GM12878 (cell line): ENCODE measurements at regions not wholly inside any gene's neighbourhood (a gene's known extent, or its start where the extent isn't known, plus 50 kb on each side); places are given as distances from the start of the nearest gene placed in this dataset.

Source experiments
- ATAC-seq: fragments of 200-7000 bp; cut with Tn5 transposase; 3 replicates; pipeline ENCODE4 v1.9.1; 2020; ENCODE audit warnings: mild to moderate bottlenecking, moderate library complexity
- BruUV-seq: library from RNA; stranded (reverse); fragments of 400-500 nt; replicated peaks from 2 replicates; lab custom pipeline; 2021; lab: Mats Ljungman, UMichigan
- CTCF ChIA-PET: fragments of 300-600 bp; sonication (Branson Sonifier 250); formaldehyde crosslinking; extraction: SDS; loops from one replicate; lab custom pipeline; 2021; ENCODE audit warnings: inconsistent platforms; lab: Yijun Ruan, JAX
- POLR2A ChIA-PET: fragments of 350-600 bp; formaldehyde crosslinking; extraction: SDS; loops from one replicate; lab custom pipeline; 2021; ENCODE audit warnings: inconsistent platforms; lab: Charles Lee
- RAD21 ChIA-PET: fragments of 300-600 bp; sonication (Branson Sonifier 250); formaldehyde crosslinking; loops from one replicate; lab custom pipeline; 2023; ENCODE audit warnings: antibody characterized with exemption; ENCODE audit not compliant: unreplicated experiment; lab: Charles Lee
- SMC1A ChIA-PET: fragments of 300-600 bp; sonication (Branson Sonifier 250); formaldehyde crosslinking; loops from one replicate; lab custom pipeline; 2023; ENCODE audit not compliant: unreplicated experiment, uncharacterized antibody; lab: Charles Lee
- DNase-seq: peaks from one replicate; pipeline ENCODE4 v3.0.0-alpha.2; 2011; ENCODE audit warnings: low read depth, low spot score
- FAIRE-seq: peaks from 3 replicates; lab custom pipeline; 2011; peaks lifted over from hg19 to GRCh38; lab: Jason Lieb, UNC
- H2AFZ ChIP-seq: 2 replicates; pipeline ENCODE4 v1.6.0; 2011; ENCODE audit warnings: low read depth, low read length, control low read depth; ENCODE audit not compliant: control insufficient read depth
- H3K27ac ChIP-seq: 2 replicates; pipeline ENCODE4 v1.5.1; 2011; ENCODE audit warnings: control low read depth; ENCODE audit not compliant: control insufficient read depth, insufficient read depth
- H3K27me3 ChIP-seq, 2 experiments: replicated peaks in 1 of 2; 2 replicates each; pipeline versions ENCODE4 v1.6.0 to v1.6.1; 2011; ENCODE audit warnings: low read length in 1 of 2; ENCODE audit not compliant: control insufficient read depth in 2 of 2, insufficient read depth in 2 of 2
- H3K36me3 ChIP-seq, 2 experiments: 2 replicates each; pipeline ENCODE4 v1.5.1; 2011; ENCODE audit warnings: low read length in 1 of 2; ENCODE audit not compliant: control insufficient read depth in 2 of 2, insufficient read depth in 2 of 2
- H3K4me1 ChIP-seq: 2 replicates; pipeline ENCODE4 v1.6.1; 2011; ENCODE audit warnings: mild to moderate bottlenecking, low read length, moderate library complexity, mixed read lengths; ENCODE audit not compliant: control insufficient read depth, insufficient read depth
- H3K4me2 ChIP-seq: 2 replicates; pipeline ENCODE4 v1.6.0; 2011; ENCODE audit warnings: control low read depth; ENCODE audit not compliant: control insufficient read depth, insufficient read depth
- H3K4me3 ChIP-seq: fragments of 200-600 bp; sonication (generic); 2 replicates; pipeline ENCODE4 v1.5.1; 2016
- H3K79me2 ChIP-seq: 2 replicates; pipeline ENCODE4 v1.6.0; 2011; ENCODE audit warnings: low read length; ENCODE audit not compliant: control insufficient read depth, insufficient read depth
- H3K9ac ChIP-seq: 2 replicates; pipeline ENCODE4 v1.8.0; 2011; ENCODE audit warnings: low read length, control low read depth, mixed read lengths; ENCODE audit not compliant: control insufficient read depth, insufficient read depth
- H3K9me3 ChIP-seq: replicated peaks from 3 replicates; pipeline ENCODE4 v1.5.1; 2011; ENCODE audit warnings: mild to moderate bottlenecking, low read length; ENCODE audit not compliant: control insufficient read depth, insufficient read depth
- H4K20me1 ChIP-seq: 2 replicates; pipeline ENCODE4 v1.6.0; 2011; ENCODE audit not compliant: control insufficient read depth, insufficient read depth
- ASH2L ChIP-seq: fragments of 300-600, 200-600 bp; sonication (generic); IDR thresholded peaks from 2 replicates; pipeline ENCODE4 v1.6.1; 2017; ENCODE audit warnings: low read depth, mild to moderate bottlenecking, borderline replicate concordance
- CREB1 ChIP-seq: IDR thresholded peaks from 2 replicates; pipeline ENCODE4 v1.6.1; 2012; ENCODE audit warnings: low read depth, mild to moderate bottlenecking, inconsistent platforms
- ZNF217 ChIP-seq: fragments of 450-650 bp; IDR thresholded peaks from 2 replicates; pipeline ENCODE4 v1.6.1; 2017; ENCODE audit warnings: antibody characterized with exemption, mild to moderate bottlenecking
- WGBS: methylation state at CpG from one replicate; pipeline ENCODE4 v1.1.6; 2016; ENCODE audit warnings: low lambda C conversion rate; ENCODE audit not compliant: insufficient replicate concordance, insufficient coverage; ENCODE audit errors: missing lambda C conversion rate; 5-methylcytosine and 5-hydroxymethylcytosine counted together
- in situ Hi-C: fragments of 300-500 bp; cut with MboI; formaldehyde crosslinking; loops from 9 replicates; pipeline ENCODE4 v1.14.3; 2018; ENCODE audit warnings: mixed read lengths
- intact Hi-C: fragments of 100-400 bp; cut with micrococcal nuclease; formaldehyde crosslinking; loops from one replicate; pipeline ENCODE4 v1.14.2; 2022; ENCODE audit not compliant: unreplicated experiment
- TF ChIP-seq, protein P1 (sequence below), 3 experiments: IDR thresholded peaks in 2 of 3; conservative IDR thresholded peaks in 1 of 3; 2 replicates each; pipeline ENCODE4 v1.5.1; 2011; ENCODE audit warnings: low read depth in 3 of 3, low read length in 3 of 3, mild to moderate bottlenecking in 3 of 3, control low read depth in 2 of 3, moderate library complexity in 2 of 3, inconsistent platforms in 1 of 3, mixed read lengths in 1 of 3; ENCODE audit not compliant: control insufficient read depth in 2 of 3, insufficient read depth in 1 of 3; ENCODE audit errors: extremely low read depth in 1 of 3
- TF ChIP-seq, protein P2 (sequence below): IDR thresholded peaks from 2 replicates; pipeline ENCODE4 v1.6.1; 2012; ENCODE audit warnings: low read depth, low read length, improper control_type of control experiment
- TF ChIP-seq, protein P3 (sequence below): fragments of 450-650 bp; IDR thresholded peaks from 2 replicates; pipeline ENCODE4 v1.6.1; 2016; ENCODE audit warnings: mild to moderate bottlenecking
- TF ChIP-seq, protein P4 (sequence below): IDR thresholded peaks from 2 replicates; pipeline ENCODE4 v1.6.1; 2011; ENCODE audit warnings: borderline replicate concordance, low read depth, mild to moderate bottlenecking, moderate library complexity, low read length; ENCODE audit not compliant: insufficient read depth, poor library complexity, severe bottlenecking

DNA sequence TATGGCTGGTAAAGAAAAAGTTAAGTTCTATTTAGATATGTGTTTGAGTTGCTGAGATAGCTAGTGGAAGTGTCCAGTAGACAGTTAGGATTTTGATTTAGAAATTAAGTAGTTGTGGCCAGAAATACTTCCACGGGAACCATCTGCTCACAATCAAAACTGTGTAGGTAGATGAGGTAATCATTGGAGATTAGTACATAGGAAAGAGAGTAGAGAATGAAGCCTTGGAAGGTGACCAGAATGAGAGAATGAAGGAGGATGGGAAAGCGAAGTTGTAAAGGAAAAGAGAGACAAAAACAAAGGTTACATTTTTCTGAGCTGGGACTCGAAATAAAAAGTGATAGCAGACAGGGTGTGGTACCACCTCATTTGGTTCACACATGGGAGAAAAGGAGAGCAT, 296.9 kb upstream of the SORL1-AS1 start:
- CTCF ChIA-PET, result no interaction called here
- no TSS peak for BruUV-seq
- RAD21 ChIA-PET, result no interaction called here
- no peak for DNase-seq
- no peaks in the 10 kb centered on the region; the same call in 2 of the 3 replicates for H3K9me3 ChIP-seq
- H4K20me1 ChIP-seq, result no peaks in the 10 kb centered on the region
- H3K4me3 ChIP-seq, result no peak overlapping the region
- no peak for FAIRE-seq
- 2% methylated on average over 3 of the region's 3 CpGs for WGBS
- no peak overlapping the region for H3K4me2 ChIP-seq
- POLR2A ChIA-PET, result no interaction called here
- TF ChIP-seq, protein P1, sequence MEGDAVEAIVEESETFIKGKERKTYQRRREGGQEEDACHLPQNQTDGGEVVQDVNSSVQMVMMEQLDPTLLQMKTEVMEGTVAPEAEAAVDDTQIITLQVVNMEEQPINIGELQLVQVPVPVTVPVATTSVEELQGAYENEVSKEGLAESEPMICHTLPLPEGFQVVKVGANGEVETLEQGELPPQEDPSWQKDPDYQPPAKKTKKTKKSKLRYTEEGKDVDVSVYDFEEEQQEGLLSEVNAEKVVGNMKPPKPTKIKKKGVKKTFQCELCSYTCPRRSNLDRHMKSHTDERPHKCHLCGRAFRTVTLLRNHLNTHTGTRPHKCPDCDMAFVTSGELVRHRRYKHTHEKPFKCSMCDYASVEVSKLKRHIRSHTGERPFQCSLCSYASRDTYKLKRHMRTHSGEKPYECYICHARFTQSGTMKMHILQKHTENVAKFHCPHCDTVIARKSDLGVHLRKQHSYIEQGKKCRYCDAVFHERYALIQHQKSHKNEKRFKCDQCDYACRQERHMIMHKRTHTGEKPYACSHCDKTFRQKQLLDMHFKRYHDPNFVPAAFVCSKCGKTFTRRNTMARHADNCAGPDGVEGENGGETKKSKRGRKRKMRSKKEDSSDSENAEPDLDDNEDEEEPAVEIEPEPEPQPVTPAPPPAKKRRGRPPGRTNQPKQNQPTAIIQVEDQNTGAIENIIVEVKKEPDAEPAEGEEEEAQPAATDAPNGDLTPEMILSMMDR (IDR thresholded peaks at IDR 0.05 in 2 of 3, conservative IDR thresholded peaks at IDR 0.05 in 1 of 3; ENCODE audit: control insufficient read depth in 2 of 3, extremely low read depth in 1 of 3, insufficient read depth in 1 of 3, low read depth in 3 of 3, low read length in 3 of 3), result no peak
- TF ChIP-seq ZNF217, result no peak
- TF ChIP-seq, protein P2, sequence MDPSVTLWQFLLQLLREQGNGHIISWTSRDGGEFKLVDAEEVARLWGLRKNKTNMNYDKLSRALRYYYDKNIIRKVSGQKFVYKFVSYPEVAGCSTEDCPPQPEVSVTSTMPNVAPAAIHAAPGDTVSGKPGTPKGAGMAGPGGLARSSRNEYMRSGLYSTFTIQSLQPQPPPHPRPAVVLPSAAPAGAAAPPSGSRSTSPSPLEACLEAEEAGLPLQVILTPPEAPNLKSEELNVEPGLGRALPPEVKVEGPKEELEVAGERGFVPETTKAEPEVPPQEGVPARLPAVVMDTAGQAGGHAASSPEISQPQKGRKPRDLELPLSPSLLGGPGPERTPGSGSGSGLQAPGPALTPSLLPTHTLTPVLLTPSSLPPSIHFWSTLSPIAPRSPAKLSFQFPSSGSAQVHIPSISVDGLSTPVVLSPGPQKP, result no peak
- no peak for TF ChIP-seq ASH2L
- TF ChIP-seq, protein P3, sequence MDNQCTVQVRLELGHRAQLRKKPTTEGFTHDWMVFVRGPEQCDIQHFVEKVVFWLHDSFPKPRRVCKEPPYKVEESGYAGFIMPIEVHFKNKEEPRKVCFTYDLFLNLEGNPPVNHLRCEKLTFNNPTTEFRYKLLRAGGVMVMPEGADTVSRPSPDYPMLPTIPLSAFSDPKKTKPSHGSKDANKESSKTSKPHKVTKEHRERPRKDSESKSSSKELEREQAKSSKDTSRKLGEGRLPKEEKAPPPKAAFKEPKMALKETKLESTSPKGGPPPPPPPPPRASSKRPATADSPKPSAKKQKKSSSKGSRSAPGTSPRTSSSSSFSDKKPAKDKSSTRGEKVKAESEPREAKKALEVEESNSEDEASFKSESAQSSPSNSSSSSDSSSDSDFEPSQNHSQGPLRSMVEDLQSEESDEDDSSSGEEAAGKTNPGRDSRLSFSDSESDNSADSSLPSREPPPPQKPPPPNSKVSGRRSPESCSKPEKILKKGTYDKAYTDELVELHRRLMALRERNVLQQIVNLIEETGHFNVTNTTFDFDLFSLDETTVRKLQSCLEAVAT, result no peak
- TF ChIP-seq CREB1, result no peak
- TF ChIP-seq, protein P4, sequence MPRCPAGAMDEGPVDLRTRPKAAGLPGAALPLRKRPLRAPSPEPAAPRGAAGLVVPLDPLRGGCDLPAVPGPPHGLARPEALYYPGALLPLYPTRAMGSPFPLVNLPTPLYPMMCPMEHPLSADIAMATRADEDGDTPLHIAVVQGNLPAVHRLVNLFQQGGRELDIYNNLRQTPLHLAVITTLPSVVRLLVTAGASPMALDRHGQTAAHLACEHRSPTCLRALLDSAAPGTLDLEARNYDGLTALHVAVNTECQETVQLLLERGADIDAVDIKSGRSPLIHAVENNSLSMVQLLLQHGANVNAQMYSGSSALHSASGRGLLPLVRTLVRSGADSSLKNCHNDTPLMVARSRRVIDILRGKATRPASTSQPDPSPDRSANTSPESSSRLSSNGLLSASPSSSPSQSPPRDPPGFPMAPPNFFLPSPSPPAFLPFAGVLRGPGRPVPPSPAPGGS, result no peak
- TF ChIP-seq, all 136 proteins: peak for 0
- in situ Hi-C loops (no loop called here), intact Hi-C loops (no loop called here)
- Histone ChIP-seq H3K27ac (no peak overlapping the region), H3K27me3 (no peaks in the 10 kb centered on the region), H3K9ac (no peak overlapping the region), H3K4me1 (no peaks in the 10 kb centered on the region), H3K36me3 (no peaks in the 10 kb centered on the region), H3K79me2 (no peaks in the 10 kb centered on the region), H2AFZ (no peak overlapping the region)
- no peak for ATAC-seq
- SMC1A ChIA-PET, result interaction anchor here (1.0 kb wide), 1 partner anchor 11 kb away, joined by 3 read pairs; no protein-coding TSS in a partner anchor
